IPS DF 19.7 (cell line): ENCODE measurements at regions not wholly inside any gene's neighbourhood (a gene's known extent, or its start where the extent isn't known, plus 50 kb on each side); places are given as distances from the start of the nearest gene placed in this dataset.
A peak's percentile ranks its signal among the peaks of the same experiment; 100 is the strongest.

Source experiments
- DNase-seq: peaks from one replicate; pipeline ENCODE4 v3.0.0-alpha.2; 2013; ENCODE audit warnings: low read depth, low spot score

GRCh38 chr14:101176535-101177205 is 273.1 kb upstream of the RTL1 start:
- DNase-seq, result no peak

- DNase-seq, result no peak
Measured at GRCh38 chr14:101177301-101177971, 273.9 kb upstream of the RTL1 start.

- no peak for DNase-seq
Measured at GRCh38 chr14:101178184-101179072, 274.9 kb upstream of the RTL1 start.

- DNase-seq, result no peak
Measured at GRCh38 chr14:101179691-101180211, 276.2 kb upstream of the RTL1 start.

- no peak for DNase-seq
Measured at GRCh38 chr14:101181446-101182313, 278.2 kb upstream of the RTL1 start.

GRCh38 chr14:101182476-101182875 is 279.0 kb upstream of the RTL1 start:
- no peak for DNase-seq

- DNase-seq, result peak; percentile 12
Measured at GRCh38 chr14:101183376-101184103, 280.0 kb upstream of the RTL1 start.

GRCh38 chr14:101184104-101184455 is 280.6 kb upstream of the RTL1 start:
- no peak for DNase-seq

GRCh38 chr14:101184572-101184971 is 281.1 kb upstream of the RTL1 start:
- DNase-seq, result no peak

- DNase-seq, result no peak
Measured at GRCh38 chr14:101185073-101185835, 281.7 kb upstream of the RTL1 start.

GRCh38 chr14:101185946-101186345 is 282.4 kb upstream of the RTL1 start:
- no peak for DNase-seq

GRCh38 chr14:101186544-101186943 is 283.0 kb upstream of the RTL1 start:
- no peak for DNase-seq

- DNase-seq, result no peak
Measured at GRCh38 chr14:101186992-101187815, 283.7 kb upstream of the RTL1 start.

GRCh38 chr14:101187816-101188570 is 284.5 kb upstream of the RTL1 start:
- DNase-seq, result no peak

- DNase-seq, result no peak
Measured at GRCh38 chr14:101188571-101188915, 285.0 kb upstream of the RTL1 start.

GRCh38 chr14:101189266-101189665 is 285.7 kb upstream of the RTL1 start:
- DNase-seq, result no peak

- no peak for DNase-seq
Measured at GRCh38 chr14:101189962-101190560, 286.5 kb upstream of the RTL1 start.
